HCT116 (cell line): ENCODE measurements at regions not wholly inside any gene's neighbourhood (a gene's known extent, or its start where the extent isn't known, plus 50 kb on each side); places are given as distances from the start of the nearest gene placed in this dataset.

Experiments used
- ATAC-seq: fragments of 200-7000 bp; cut with Tn5 transposase; 2 replicates; pipeline ENCODE4 v1.9.1; 2020; ENCODE audit warnings: mild to moderate bottlenecking, moderate library complexity
- BruUV-seq: library from RNA; stranded (reverse); fragments of 400-500 nt; replicated peaks from 2 replicates; lab custom pipeline; 2021; lab: Mats Ljungman, UMichigan
- CTCF ChIA-PET: fragments of 300-600 bp; sonication (Branson Sonifier 250); formaldehyde crosslinking; loops from one replicate; lab custom pipeline; 2021; ENCODE audit warnings: antibody characterized with exemption; lab: Charles Lee
- POLR2A ChIA-PET: fragments of 300-600, 350-600 bp; sonication (Branson Sonifier 250); formaldehyde crosslinking; loops from one replicate; lab custom pipeline; 2021; ENCODE audit warnings: antibody characterized with exemption; lab: Charles Lee
- RAD21 ChIA-PET, 2 experiments: fragments of 300-600 bp; sonication (Branson Sonifier 250); formaldehyde crosslinking; loops; one replicate each; lab custom pipeline; 2023; ENCODE audit warnings: low total read pairs in 2 of 2; ENCODE audit not compliant: uncharacterized antibody in 2 of 2, unreplicated experiment in 2 of 2, low non-redundant PET in 1 of 2; lab: Charles Lee
- DNase-seq: peaks from one replicate; pipeline ENCODE4 v3.0.0-alpha.2; 2010; ENCODE audit warnings: low read depth, low spot score
- H2AFZ ChIP-seq: fragments of 200-600 bp; shearing (Covaris generic), sonication (generic); 2 replicates; pipeline ENCODE4 v1.6.1; 2017; ENCODE audit warnings: low read depth, mixed run types, mixed read lengths, antibody characterized with exemption, low read length; ENCODE audit not compliant: poor library complexity, severe bottlenecking
- H3K27ac ChIP-seq: 2 replicates; pipeline ENCODE4 v1.5.1; 2012; ENCODE audit warnings: low read depth, low read length
- H3K27me3 ChIP-seq: fragments of 200-600 bp; sonication (generic); 2 replicates; pipeline ENCODE4 v1.6.1; 2016; ENCODE audit warnings: mixed run types, low read length, mixed read lengths; ENCODE audit not compliant: insufficient read depth
- H3K36me3 ChIP-seq, 2 experiments: fragments of 200-500 bp in 1 of 2; fragments of 200-600 bp in 1 of 2; sonication (Bioruptor generic) in 1 of 2; sonication (generic) in 1 of 2; 2 replicates each; pipeline versions ENCODE4 v1.5.1 to v1.6.1; 2014 to 2016; ENCODE audit warnings: low read length in 2 of 2, inconsistent platforms in 1 of 2, mixed read lengths in 1 of 2, mixed run types in 1 of 2; ENCODE audit not compliant: insufficient read depth in 2 of 2, control insufficient read depth in 1 of 2
- H3K4me1 ChIP-seq, 2 experiments: fragments of 200-600 bp in 1 of 2; sonication (generic) in 1 of 2; 2 replicates each; pipeline versions ENCODE4 v1.5.1 to v1.6.1; 2012 to 2017; ENCODE audit warnings: low read length in 2 of 2, inconsistent platforms in 1 of 2, mild to moderate bottlenecking in 1 of 2, mixed read lengths in 1 of 2, mixed run types in 1 of 2, moderate library complexity in 1 of 2; ENCODE audit not compliant: insufficient read depth in 2 of 2, control insufficient read depth in 1 of 2
- H3K4me2 ChIP-seq: fragments of 200-600 bp; sonication (generic); 2 replicates; pipeline ENCODE4 v1.6.1; 2017; ENCODE audit warnings: mixed run types, low read length, mixed read lengths
- H3K4me3 ChIP-seq, 2 experiments: fragments of 200-600 bp in 1 of 2; sonication (generic) in 1 of 2; replicated peaks in 1 of 2; 2 replicates each; pipeline ENCODE4 v1.5.1; 2011 to 2016; ENCODE audit warnings: low read length in 2 of 2, control low read depth in 1 of 2, low read depth in 1 of 2, mild to moderate bottlenecking in 1 of 2, mixed read lengths in 1 of 2, mixed run types in 1 of 2
- H3K79me2 ChIP-seq: fragments of 200-600 bp; sonication (generic); 2 replicates; pipeline ENCODE4 v1.6.1; 2017; ENCODE audit warnings: mild to moderate bottlenecking, mixed run types, low read length, moderate library complexity, mixed read lengths; ENCODE audit not compliant: insufficient read depth
- H3K9ac ChIP-seq: fragments of 200-600 bp; sonication (generic); 2 replicates; pipeline ENCODE4 v1.6.1; 2016; ENCODE audit warnings: low read length, mixed read lengths
- H3K9me2 ChIP-seq: fragments of 200-600 bp; sonication (generic), shearing (Covaris generic); 2 replicates; pipeline ENCODE4 v1.6.1; 2017; ENCODE audit warnings: mixed run types, mild to moderate bottlenecking, moderate library complexity; ENCODE audit not compliant: insufficient read depth
- H3K9me3 ChIP-seq, 2 experiments: fragments of 200-500 bp in 1 of 2; fragments of 200-600 bp in 1 of 2; sonication (Bioruptor generic) in 1 of 2; sonication (generic) in 1 of 2; 2 replicates each; pipeline ENCODE4 v1.6.1; 2014 to 2017; ENCODE audit warnings: low read length in 2 of 2, mixed read lengths in 2 of 2, inconsistent platforms in 1 of 2, low read depth in 1 of 2, mild to moderate bottlenecking in 1 of 2, mixed run types in 1 of 2, moderate library complexity in 1 of 2; ENCODE audit not compliant: control insufficient read depth in 1 of 2, insufficient read depth in 1 of 2
- H4K20me1 ChIP-seq: fragments of 200-600 bp; sonication (generic), shearing (Covaris generic); 2 replicates; pipeline ENCODE4 v1.6.1; 2017; ENCODE audit warnings: mixed run types, mild to moderate bottlenecking, moderate library complexity; ENCODE audit not compliant: insufficient read depth
- EGR1 ChIP-seq: IDR thresholded peaks from 2 replicates; pipeline ENCODE4 v1.6.1; 2012; ENCODE audit warnings: low read depth
- EZH2 ChIP-seq: fragments of 200-600 bp; sonication (generic); IDR thresholded peaks from 2 replicates; pipeline ENCODE4 v1.6.1; 2017; ENCODE audit warnings: antibody characterized with exemption, mixed run types
- FOSL1 ChIP-seq: IDR thresholded peaks from 2 replicates; pipeline ENCODE4 v1.6.1; 2012; ENCODE audit warnings: low read depth
- POLR2AphosphoS5 ChIP-seq: IDR thresholded peaks from 2 replicates; pipeline ENCODE4 v1.6.1; 2011; ENCODE audit warnings: mild to moderate bottlenecking, low read depth, low read length, moderate library complexity
- RAD21 ChIP-seq: IDR thresholded peaks from 2 replicates; pipeline ENCODE4 v1.6.1; 2012; ENCODE audit warnings: low read depth, mild to moderate bottlenecking
- TCF7L2 ChIP-seq: IDR thresholded peaks from 2 replicates; pipeline ENCODE4 v1.7.0; 2011; ENCODE audit warnings: borderline replicate concordance, inconsistent platforms; ENCODE audit not compliant: insufficient read depth, insufficient read length; ENCODE audit errors: extremely low read depth
- YY1 ChIP-seq: IDR thresholded peaks from 2 replicates; pipeline ENCODE4 v1.6.1; 2011; ENCODE audit warnings: low read length, low read depth, moderate library complexity, mild to moderate bottlenecking; ENCODE audit not compliant: insufficient replicate concordance; ENCODE audit errors: extremely low read depth
- ZNF274 ChIP-seq: fragments of 200-500 bp; sonication (Bioruptor generic); IDR thresholded peaks from 2 replicates; pipeline ENCODE4 v1.6.1; 2014; ENCODE audit warnings: mild to moderate bottlenecking, low read depth, low read length, inconsistent platforms
- intact Hi-C: fragments of 100-400 bp; cut with micrococcal nuclease; formaldehyde crosslinking; loops from 2 replicates; pipeline ENCODE4 v1.10.0; 2022
- TF ChIP-seq, protein P1 (sequence below), 3 experiments: fragments of 200-600 bp in 1 of 3; sonication (generic) in 1 of 3; IDR thresholded peaks in 2 of 3; conservative IDR thresholded peaks in 1 of 3; 2 replicates each; pipeline ENCODE4 v1.5.1; 2012 to 2017; ENCODE audit warnings: low read depth in 2 of 3, low read length in 2 of 3, antibody characterized with exemption in 1 of 3, borderline replicate concordance in 1 of 3, control low read depth in 1 of 3, mild to moderate bottlenecking in 1 of 3, mixed read lengths in 1 of 3, mixed run types in 1 of 3, moderate library complexity in 1 of 3; ENCODE audit not compliant: insufficient read depth in 1 of 3
- TF ChIP-seq, protein P2 (sequence below): IDR thresholded peaks from 2 replicates; pipeline ENCODE4 v1.6.1; 2012
- TF ChIP-seq, protein P3 (sequence below): IDR thresholded peaks from 2 replicates; pipeline ENCODE4 v1.6.1; 2012; ENCODE audit warnings: low read depth

DNA sequence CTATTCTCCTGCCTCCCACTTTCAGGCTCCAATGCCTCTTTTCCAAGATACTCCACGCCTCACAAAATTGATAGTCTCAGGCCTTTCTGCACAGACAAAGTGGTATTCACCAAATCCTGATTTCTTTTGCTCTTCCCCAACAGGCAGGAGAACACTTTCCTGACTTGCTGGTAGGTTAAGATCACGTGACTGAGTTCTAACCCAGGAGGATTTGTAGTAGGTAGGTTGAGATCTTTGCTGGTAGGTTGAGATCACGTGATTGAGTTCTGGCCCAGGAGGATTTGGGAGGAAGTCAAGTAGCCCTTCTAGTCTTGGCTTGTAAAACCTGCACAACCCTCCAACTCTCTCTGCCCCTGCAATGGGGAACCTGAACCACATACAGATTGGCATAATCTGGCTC is 741.5 kb downstream of the TYW1 start:
- no peaks in the 10 kb centered on the region for H3K79me2 ChIP-seq
- ChIA-PET CTCF (no interaction called here), POLR2A (no interaction called here), RAD21 (no interaction called here)
- H3K4me2 ChIP-seq: no peak overlapping the region
- no peak for TF ChIP-seq POLR2AphosphoS5
- TF ChIP-seq, protein P1, sequence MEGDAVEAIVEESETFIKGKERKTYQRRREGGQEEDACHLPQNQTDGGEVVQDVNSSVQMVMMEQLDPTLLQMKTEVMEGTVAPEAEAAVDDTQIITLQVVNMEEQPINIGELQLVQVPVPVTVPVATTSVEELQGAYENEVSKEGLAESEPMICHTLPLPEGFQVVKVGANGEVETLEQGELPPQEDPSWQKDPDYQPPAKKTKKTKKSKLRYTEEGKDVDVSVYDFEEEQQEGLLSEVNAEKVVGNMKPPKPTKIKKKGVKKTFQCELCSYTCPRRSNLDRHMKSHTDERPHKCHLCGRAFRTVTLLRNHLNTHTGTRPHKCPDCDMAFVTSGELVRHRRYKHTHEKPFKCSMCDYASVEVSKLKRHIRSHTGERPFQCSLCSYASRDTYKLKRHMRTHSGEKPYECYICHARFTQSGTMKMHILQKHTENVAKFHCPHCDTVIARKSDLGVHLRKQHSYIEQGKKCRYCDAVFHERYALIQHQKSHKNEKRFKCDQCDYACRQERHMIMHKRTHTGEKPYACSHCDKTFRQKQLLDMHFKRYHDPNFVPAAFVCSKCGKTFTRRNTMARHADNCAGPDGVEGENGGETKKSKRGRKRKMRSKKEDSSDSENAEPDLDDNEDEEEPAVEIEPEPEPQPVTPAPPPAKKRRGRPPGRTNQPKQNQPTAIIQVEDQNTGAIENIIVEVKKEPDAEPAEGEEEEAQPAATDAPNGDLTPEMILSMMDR (IDR thresholded peaks at IDR 0.05 in 2 of 3, conservative IDR thresholded peaks at IDR 0.05 in 1 of 3; ENCODE audit: borderline replicate concordance in 1 of 3, insufficient read depth in 1 of 3, low read depth in 2 of 3, low read length in 2 of 3): no peak
- no TSS peak for BruUV-seq
- peaks cover 0 to 11% of the 10 kb centered on the region in 2 experiments; a peak in 1 of 4 replicates for H3K9me3 ChIP-seq
- H3K27me3 ChIP-seq: no peaks in the 10 kb centered on the region
- DNase-seq (no peak), ATAC-seq (no peak)
- no peaks in the 10 kb centered on the region for H3K4me1 ChIP-seq
- no peak overlapping the region for H2AFZ ChIP-seq
- H3K27ac ChIP-seq: no peak overlapping the region
- H3K9me2 ChIP-seq: no peaks in the 10 kb centered on the region
- H3K36me3 ChIP-seq: no peaks in the 10 kb centered on the region
- H3K9ac ChIP-seq: no peak overlapping the region
- no peaks in the 10 kb centered on the region for H4K20me1 ChIP-seq
- H3K4me3 ChIP-seq: no peak overlapping the region
- intact Hi-C loops: no loop called here

DNA sequence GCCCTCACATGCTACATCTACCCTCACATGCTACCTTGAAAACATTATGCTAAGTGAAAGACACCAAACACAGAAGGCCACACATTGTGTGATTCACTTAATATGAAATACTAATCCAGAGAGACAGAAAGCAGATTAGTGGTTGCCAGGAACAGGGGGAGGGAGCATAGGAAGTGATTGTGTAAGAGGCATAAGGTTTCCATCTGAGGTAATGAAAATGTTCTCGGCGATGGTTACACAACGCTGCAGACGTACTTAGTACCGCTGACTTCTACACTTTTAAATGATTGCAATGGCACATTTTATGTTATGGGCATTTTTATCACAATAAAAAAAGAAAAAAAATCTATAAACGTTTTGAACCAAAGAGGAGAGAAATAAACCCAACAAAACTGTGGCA is 742.3 kb downstream of the TYW1 start:
- intact Hi-C loops: no loop called here
- DNase-seq: no peak
- no peaks in the 10 kb centered on the region for H3K79me2 ChIP-seq
- H3K9me3 ChIP-seq: peaks cover 0 to 11% of the 10 kb centered on the region in 2 experiments; a peak in 1 of 4 replicates
- ChIA-PET CTCF (no interaction called here), RAD21 (no interaction called here), POLR2A (no interaction called here)
- H3K4me2 ChIP-seq: no peak overlapping the region
- no peaks in the 10 kb centered on the region for H4K20me1 ChIP-seq
- no peaks in the 10 kb centered on the region for H3K9me2 ChIP-seq
- no peak overlapping the region for H2AFZ ChIP-seq
- BruUV-seq: no TSS peak
- no peak for ATAC-seq
- H3K36me3 ChIP-seq: no peaks in the 10 kb centered on the region
- H3K27me3 ChIP-seq: no peaks in the 10 kb centered on the region
- H3K4me1 ChIP-seq: no peaks in the 10 kb centered on the region
- H3K27ac ChIP-seq: no peak overlapping the region
- no peak overlapping the region for H3K9ac ChIP-seq
- H3K4me3 ChIP-seq: no peak overlapping the region
- TF ChIP-seq, protein P2, sequence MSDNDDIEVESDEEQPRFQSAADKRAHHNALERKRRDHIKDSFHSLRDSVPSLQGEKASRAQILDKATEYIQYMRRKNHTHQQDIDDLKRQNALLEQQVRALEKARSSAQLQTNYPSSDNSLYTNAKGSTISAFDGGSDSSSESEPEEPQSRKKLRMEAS: no peak
- TF ChIP-seq YY1 (no peak), POLR2AphosphoS5 (no peak), ZNF274 (no peak), RAD21 (no peak), EZH2 (no peak), EGR1 (no peak), FOSL1 (no peak), TCF7L2 (no peak)
- TF ChIP-seq, protein P1 (IDR thresholded peaks at IDR 0.05 in 2 of 3, conservative IDR thresholded peaks at IDR 0.05 in 1 of 3; ENCODE audit: borderline replicate concordance in 1 of 3, insufficient read depth in 1 of 3, low read depth in 2 of 3, low read length in 2 of 3): no peak
- TF ChIP-seq, protein P3, sequence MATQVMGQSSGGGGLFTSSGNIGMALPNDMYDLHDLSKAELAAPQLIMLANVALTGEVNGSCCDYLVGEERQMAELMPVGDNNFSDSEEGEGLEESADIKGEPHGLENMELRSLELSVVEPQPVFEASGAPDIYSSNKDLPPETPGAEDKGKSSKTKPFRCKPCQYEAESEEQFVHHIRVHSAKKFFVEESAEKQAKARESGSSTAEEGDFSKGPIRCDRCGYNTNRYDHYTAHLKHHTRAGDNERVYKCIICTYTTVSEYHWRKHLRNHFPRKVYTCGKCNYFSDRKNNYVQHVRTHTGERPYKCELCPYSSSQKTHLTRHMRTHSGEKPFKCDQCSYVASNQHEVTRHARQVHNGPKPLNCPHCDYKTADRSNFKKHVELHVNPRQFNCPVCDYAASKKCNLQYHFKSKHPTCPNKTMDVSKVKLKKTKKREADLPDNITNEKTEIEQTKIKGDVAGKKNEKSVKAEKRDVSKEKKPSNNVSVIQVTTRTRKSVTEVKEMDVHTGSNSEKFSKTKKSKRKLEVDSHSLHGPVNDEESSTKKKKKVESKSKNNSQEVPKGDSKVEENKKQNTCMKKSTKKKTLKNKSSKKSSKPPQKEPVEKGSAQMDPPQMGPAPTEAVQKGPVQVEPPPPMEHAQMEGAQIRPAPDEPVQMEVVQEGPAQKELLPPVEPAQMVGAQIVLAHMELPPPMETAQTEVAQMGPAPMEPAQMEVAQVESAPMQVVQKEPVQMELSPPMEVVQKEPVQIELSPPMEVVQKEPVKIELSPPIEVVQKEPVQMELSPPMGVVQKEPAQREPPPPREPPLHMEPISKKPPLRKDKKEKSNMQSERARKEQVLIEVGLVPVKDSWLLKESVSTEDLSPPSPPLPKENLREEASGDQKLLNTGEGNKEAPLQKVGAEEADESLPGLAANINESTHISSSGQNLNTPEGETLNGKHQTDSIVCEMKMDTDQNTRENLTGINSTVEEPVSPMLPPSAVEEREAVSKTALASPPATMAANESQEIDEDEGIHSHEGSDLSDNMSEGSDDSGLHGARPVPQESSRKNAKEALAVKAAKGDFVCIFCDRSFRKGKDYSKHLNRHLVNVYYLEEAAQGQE: no peak
